ENCODE measurements at regions not wholly inside any gene's neighbourhood (a gene's known extent, or its start where the extent isn't known, plus 50 kb on each side); places are given as distances from the start of the nearest gene placed in this dataset.

GRCh38 chr3:101944308-101944707 lies 95.0 kb downstream of the NFKBIZ start:
- Histone ChIP-seq H3K27me3 (no peaks in the 10 kb centered on the region), H3K36me3 (no peaks in the 10 kb centered on the region), H3K27ac (no peak overlapping the region), H3K9ac (ENCODE audit: low read depth in 2 of 2, low read length in 2 of 2) (no peak overlapping the region), H3K9me3 (no peaks in the 10 kb centered on the region), H3K4me3 (no peak overlapping the region), H3K4me1 (no peaks in the 10 kb centered on the region)
- intact Hi-C loops (cut with DNase I), result no loop called here
- TF ChIP-seq CTCF (IDR thresholded peaks at IDR 0.05), result no peak
- no peak for DNase-seq

GRCh38 chr3:101945980-101946379 lies 96.7 kb downstream of the NFKBIZ start:
- no peak for TF ChIP-seq CTCF (IDR thresholded peaks at IDR 0.05)
- intact Hi-C loops (cut with DNase I), result no loop called here
- Histone ChIP-seq H3K9ac (ENCODE audit: low read depth in 2 of 2, low read length in 2 of 2) (no peak overlapping the region), H3K4me3 (no peak overlapping the region), H3K4me1 (no peaks in the 10 kb centered on the region), H3K27ac (no peak overlapping the region), H3K9me3 (no peaks in the 10 kb centered on the region), H3K27me3 (no peaks in the 10 kb centered on the region), H3K36me3 (no peaks in the 10 kb centered on the region)
- DNase-seq, result no peak

GRCh38 chr3:101946906-101947305 lies 97.6 kb downstream of the NFKBIZ start:
- no peaks in the 10 kb centered on the region for H3K9me3 ChIP-seq
- H3K27ac ChIP-seq, result no peak overlapping the region
- TF ChIP-seq CTCF (IDR thresholded peaks at IDR 0.05), result no peak
- H3K4me3 ChIP-seq, result no peak overlapping the region
- DNase-seq, result no peak
- no peaks in the 10 kb centered on the region for H3K36me3 ChIP-seq
- no peaks in the 10 kb centered on the region for H3K4me1 ChIP-seq
- H3K27me3 ChIP-seq, result no peaks in the 10 kb centered on the region
- no peak overlapping the region for H3K9ac ChIP-seq (ENCODE audit: low read depth in 2 of 2, low read length in 2 of 2)
- intact Hi-C loops (cut with DNase I), result no loop called here

GRCh38 chr3:101950510-101950909 lies 101.2 kb downstream of the NFKBIZ start:
- intact Hi-C loops (cut with DNase I), result no loop called here
- H3K4me1 ChIP-seq, result no peaks in the 10 kb centered on the region
- H3K27ac ChIP-seq, result no peak overlapping the region
- H3K9ac ChIP-seq (ENCODE audit: low read depth in 2 of 2, low read length in 2 of 2), result no peak overlapping the region
- H3K4me3 ChIP-seq, result no peak overlapping the region
- H3K9me3 ChIP-seq, result no peaks in the 10 kb centered on the region
- no peak for TF ChIP-seq CTCF (IDR thresholded peaks at IDR 0.05)
- H3K36me3 ChIP-seq, result no peaks in the 10 kb centered on the region
- no peaks in the 10 kb centered on the region for H3K27me3 ChIP-seq
- DNase-seq, result no peak

- H3K36me3 ChIP-seq, result no peaks in the 10 kb centered on the region
- H3K4me3 ChIP-seq, result no peak overlapping the region
- no peaks in the 10 kb centered on the region for H3K4me1 ChIP-seq
- TF ChIP-seq CTCF (IDR thresholded peaks at IDR 0.05), result no peak
- H3K27ac ChIP-seq, result no peak overlapping the region
- no peaks in the 10 kb centered on the region for H3K27me3 ChIP-seq
- no peaks in the 10 kb centered on the region for H3K9me3 ChIP-seq
- intact Hi-C loops (cut with DNase I), result no loop called here
- H3K9ac ChIP-seq (ENCODE audit: low read depth in 2 of 2, low read length in 2 of 2), result no peak overlapping the region
- DNase-seq, result no peak
Measured at GRCh38 chr3:101950985-101951733, 101.8 kb downstream of the NFKBIZ start.
